Effector memory CD4-positive, alpha-beta T cell (primary cell): ENCODE measurements at regions not wholly inside any gene's neighbourhood (a gene's known extent, or its start where the extent isn't known, plus 50 kb on each side); places are given as distances from the start of the nearest gene placed in this dataset.

Experiments
- DNase-seq, 3 donors: peaks; one replicate each; pipeline ENCODE4 v3.0.0-alpha.2; 2020
- H3K27ac ChIP-seq: 2 replicates; pipeline ENCODE4 v1.7.0; 2013; ENCODE audit warnings: mild to moderate bottlenecking, low read length, moderate library complexity; ENCODE audit not compliant: insufficient read depth, poor library complexity, severe bottlenecking
- H3K27me3 ChIP-seq: replicated peaks from 2 replicates; pipeline ENCODE4 v1.7.0; 2013; ENCODE audit warnings: mild to moderate bottlenecking, low read length; ENCODE audit not compliant: insufficient read depth, control insufficient read depth, poor library complexity, severe bottlenecking
- H3K36me3 ChIP-seq: 2 replicates; pipeline ENCODE4 v1.7.0; 2013; ENCODE audit warnings: mild to moderate bottlenecking, low read length, moderate library complexity; ENCODE audit not compliant: control insufficient read depth, insufficient read depth
- H3K4me1 ChIP-seq: 2 replicates; pipeline ENCODE4 v1.7.0; 2013; ENCODE audit warnings: low read length, mild to moderate bottlenecking; ENCODE audit not compliant: control insufficient read depth, insufficient read depth, poor library complexity, severe bottlenecking
- H3K4me3 ChIP-seq: 2 replicates; pipeline ENCODE4 v1.7.0; 2013; ENCODE audit warnings: low read length, low read depth, mild to moderate bottlenecking; ENCODE audit not compliant: insufficient read depth, poor library complexity, severe bottlenecking
- H3K9me3 ChIP-seq: 2 replicates; pipeline ENCODE4 v1.7.0; 2013; ENCODE audit warnings: mild to moderate bottlenecking, low read length, moderate library complexity; ENCODE audit not compliant: control insufficient read depth

DNA sequence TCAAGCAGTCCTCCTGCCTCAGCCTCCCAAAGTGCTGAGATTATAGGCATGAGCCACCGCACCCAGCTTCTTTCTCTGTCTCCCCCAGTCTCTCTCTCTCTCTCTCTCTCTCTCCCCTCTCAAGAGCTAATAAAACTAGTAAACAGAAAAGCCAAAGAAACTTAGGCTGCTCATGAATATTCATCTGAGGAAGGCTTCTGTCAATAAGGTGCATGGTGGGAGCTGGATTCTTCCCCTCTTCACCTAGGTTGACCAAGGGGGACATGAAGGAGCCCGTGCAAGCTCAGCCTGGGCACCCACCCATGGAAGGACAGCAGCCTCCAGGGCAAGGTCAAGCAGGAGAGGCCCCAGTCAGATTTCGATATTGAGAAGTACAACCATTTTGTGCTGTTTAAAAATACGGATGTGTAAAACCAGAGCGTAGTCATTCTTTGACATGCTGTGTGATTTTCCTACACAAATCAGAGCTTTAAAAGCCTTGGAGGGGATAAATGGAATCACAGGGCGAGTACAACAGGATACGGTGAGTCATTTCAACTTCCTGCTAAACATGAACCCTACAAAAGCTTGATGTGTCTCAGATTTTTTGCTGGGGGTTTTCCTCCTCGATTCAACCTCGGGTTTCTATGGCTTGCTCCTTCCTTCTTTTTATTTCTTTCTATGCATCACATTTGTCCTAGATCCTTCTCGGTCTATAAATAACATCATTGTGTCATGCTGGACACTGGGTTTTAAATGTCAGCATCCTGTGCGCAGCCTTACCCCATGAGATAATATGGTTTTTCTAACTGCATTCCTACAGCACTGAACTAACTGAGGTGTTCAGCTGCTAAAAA lies 368.9 kb upstream of the JARID2 start:
- peaks cover 5% of the 10 kb centered on the region for H3K4me1 ChIP-seq
- H3K9me3 ChIP-seq: no peaks in the 10 kb centered on the region
- peak overlapping the region; percentile 5 for H3K4me3 ChIP-seq

DNA sequence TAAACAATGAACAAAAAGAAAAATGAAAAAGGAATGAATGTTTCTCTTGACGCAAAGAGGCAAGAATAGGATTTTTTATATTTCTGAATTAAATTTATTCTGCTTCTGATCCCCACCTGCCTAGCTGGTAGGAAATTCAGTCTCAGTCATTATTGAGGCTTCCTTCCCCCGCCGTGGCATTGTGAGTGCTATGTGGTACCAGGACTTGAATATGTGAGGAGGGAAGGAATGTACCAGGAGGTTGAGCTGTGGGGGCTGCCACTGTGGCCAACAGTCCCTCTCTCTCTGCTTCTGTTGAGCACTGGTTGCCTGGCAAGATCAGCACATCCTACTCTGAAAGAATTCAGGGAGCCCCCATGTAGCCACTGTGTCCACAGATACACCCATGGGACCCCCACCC lies 368.1 kb upstream of the JARID2 start:
- Histone ChIP-seq H3K27ac (no peak overlapping the region), H3K4me3 (no peak overlapping the region), H3K36me3 (no peaks in the 10 kb centered on the region), H3K4me1 (peaks cover 5% of the 10 kb centered on the region), H3K27me3 (no peaks in the 10 kb centered on the region), H3K9me3 (no peaks in the 10 kb centered on the region)
- no peak for DNase-seq

More for the DNA sequence above, 368.9 kb upstream of the JARID2 start:
- Histone ChIP-seq H3K27ac (no peak overlapping the region), H3K27me3 (no peaks in the 10 kb centered on the region), H3K36me3 (no peaks in the 10 kb centered on the region)
- DNase-seq: no peak

DNA sequence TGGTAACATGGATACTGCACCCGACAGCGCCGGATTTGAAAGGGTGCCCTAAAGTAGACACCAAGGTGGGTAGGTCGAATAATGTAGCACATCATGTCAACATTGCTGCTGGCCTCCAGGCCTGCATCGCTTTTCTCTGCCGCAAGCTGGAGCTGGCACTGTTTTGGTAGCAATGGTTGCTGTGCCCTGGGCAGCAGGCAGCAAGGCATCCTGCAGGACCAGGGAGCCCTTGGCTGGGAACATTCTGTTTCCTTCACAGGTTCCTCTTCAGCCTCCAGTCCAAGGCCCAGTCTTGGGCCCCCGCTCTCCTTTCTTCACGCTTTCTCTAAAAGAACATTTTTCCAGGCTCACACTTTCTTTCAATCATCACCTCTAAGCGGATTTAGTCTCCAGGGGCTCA lies 365.8 kb upstream of the JARID2 start:
- Histone ChIP-seq H3K9me3 (no peaks in the 10 kb centered on the region), H3K36me3 (no peaks in the 10 kb centered on the region), H3K27ac (no peak overlapping the region), H3K27me3 (no peaks in the 10 kb centered on the region), H3K4me3 (no peak overlapping the region), H3K4me1 (peaks cover 5% of the 10 kb centered on the region)
- no peak for DNase-seq

DNA sequence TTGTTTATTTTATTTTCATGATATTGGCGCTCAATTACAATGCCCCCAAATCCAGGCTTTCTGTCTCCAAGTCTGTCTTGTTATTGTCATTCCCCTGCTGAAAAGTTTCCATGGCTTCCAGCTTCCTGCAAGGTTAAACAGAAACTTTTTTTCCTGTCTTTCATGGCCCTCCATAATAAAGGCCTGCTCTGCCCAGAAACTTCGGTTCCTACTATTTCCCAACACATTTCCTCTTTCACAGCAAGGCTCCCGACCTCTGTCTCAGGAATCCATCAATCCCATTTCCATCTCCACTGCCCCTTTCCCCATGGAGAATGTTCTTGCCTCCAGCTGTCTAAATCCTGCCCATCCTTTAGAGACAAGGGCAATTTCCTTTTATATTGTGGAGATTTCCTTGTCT lies 365.2 kb upstream of the JARID2 start:
- Histone ChIP-seq H3K4me1 (peaks cover 5% of the 10 kb centered on the region), H3K36me3 (no peaks in the 10 kb centered on the region), H3K9me3 (no peaks in the 10 kb centered on the region), H3K27ac (no peak overlapping the region), H3K27me3 (no peaks in the 10 kb centered on the region), H3K4me3 (no peak overlapping the region)
- DNase-seq: no peak

DNA sequence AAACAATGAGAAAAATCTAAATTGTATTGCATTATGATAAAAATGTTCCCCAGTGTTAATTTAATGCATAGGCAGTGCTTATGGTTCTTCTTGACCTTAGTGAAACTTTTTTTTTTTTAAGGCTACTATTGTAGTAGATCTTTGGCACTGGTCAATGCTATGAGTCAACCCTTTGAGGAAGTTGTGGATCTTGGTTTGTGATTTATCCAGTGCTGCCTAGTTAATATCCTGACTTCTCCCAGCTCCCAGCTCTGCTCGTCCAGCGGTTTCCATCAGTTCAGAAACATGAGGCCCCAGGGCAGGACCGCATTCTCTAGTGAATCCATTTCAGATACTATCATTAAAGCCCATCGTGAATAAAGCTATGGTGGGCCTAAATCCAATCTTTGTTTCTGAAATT lies 364.5 kb upstream of the JARID2 start:
- Histone ChIP-seq H3K36me3 (no peaks in the 10 kb centered on the region), H3K4me3 (no peak overlapping the region), H3K27ac (no peak overlapping the region), H3K9me3 (no peaks in the 10 kb centered on the region), H3K4me1 (peaks cover 5% of the 10 kb centered on the region), H3K27me3 (no peaks in the 10 kb centered on the region)
- DNase-seq: no peak

DNA sequence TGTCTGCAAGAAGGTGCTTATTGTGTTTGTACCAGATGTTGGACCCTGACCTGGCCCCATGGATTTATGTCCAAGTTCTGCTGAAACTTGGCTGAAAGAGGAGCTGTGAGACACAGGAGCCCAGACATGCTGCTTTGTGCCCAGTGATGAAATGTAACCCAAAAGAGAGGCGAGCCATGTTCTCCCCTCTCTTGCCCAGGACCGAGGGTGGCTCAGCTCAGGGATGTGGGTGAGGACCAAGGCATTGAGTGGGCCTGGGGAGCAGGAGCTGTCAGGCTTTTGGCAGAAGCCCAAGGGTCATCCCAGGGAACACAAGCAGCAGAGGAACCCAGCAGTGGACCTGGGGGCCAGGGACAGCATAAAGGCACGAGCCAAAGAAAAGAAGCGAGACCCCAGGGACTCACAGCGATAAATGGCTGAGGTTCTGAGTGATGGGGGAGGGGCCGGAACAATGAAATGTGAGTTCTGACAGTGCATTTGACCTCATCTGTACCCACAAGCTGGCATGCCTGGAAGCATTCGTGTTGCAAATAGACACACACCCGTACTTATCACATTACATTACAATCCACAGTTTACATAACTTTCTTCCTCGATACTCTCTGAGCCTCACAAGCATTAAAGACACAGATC lies 363.4 kb upstream of the JARID2 start:
- no peak overlapping the region for H3K4me3 ChIP-seq
- no peaks in the 10 kb centered on the region for H3K4me1 ChIP-seq
- H3K9me3 ChIP-seq: no peaks in the 10 kb centered on the region
- no peak overlapping the region for H3K27ac ChIP-seq
- H3K27me3 ChIP-seq: no peaks in the 10 kb centered on the region
- H3K36me3 ChIP-seq: no peaks in the 10 kb centered on the region
- no peak for DNase-seq

DNA sequence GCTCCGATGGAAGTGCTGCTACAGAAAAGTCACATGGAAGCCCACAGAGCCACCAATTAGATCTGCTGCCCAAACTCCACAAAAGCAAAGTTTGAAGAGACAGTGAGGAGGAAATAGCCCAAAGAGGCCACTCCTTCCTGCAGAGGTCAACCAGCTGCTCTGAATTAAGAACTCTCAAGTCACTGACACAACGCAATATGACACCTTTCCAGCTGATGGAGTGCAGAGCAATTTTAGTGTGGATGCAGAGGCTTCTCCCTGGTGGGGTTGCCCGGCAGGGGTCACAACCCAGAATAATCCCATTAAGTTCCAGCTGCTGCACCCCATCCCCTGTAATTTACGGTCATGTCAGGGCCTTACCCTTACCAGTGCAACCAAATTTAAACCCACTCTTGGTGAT lies 361.9 kb upstream of the JARID2 start:
- no peaks in the 10 kb centered on the region for H3K9me3 ChIP-seq
- H3K4me1 ChIP-seq: no peaks in the 10 kb centered on the region
- no peaks in the 10 kb centered on the region for H3K36me3 ChIP-seq
- no peak for DNase-seq
- H3K27me3 ChIP-seq: no peaks in the 10 kb centered on the region
- no peak overlapping the region for H3K4me3 ChIP-seq
- H3K27ac ChIP-seq: no peak overlapping the region

DNA sequence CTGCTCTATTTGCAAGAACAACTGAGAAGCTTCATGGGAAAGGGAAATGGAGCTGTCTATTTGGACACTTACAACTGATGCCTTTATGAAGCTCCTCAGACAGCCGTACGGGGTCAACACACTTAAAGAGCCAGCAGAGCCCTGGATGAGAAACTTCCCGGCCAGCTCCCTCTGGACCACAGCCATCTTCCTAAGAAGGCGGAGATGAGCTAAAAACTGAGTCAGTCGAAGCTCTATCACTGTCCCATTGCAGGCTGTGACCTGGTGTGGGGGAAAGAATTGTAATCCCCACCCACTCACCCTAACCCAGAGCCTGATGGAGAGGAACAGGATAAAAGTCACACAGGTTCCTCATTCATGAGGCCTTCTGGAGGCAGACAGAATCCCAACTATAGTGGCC lies 360.4 kb upstream of the JARID2 start:
- H3K27me3 ChIP-seq: no peaks in the 10 kb centered on the region
- no peaks in the 10 kb centered on the region for H3K9me3 ChIP-seq
- H3K4me3 ChIP-seq: no peak overlapping the region
- no peak overlapping the region for H3K27ac ChIP-seq
- no peak for DNase-seq
- no peaks in the 10 kb centered on the region for H3K4me1 ChIP-seq
- no peaks in the 10 kb centered on the region for H3K36me3 ChIP-seq

DNA sequence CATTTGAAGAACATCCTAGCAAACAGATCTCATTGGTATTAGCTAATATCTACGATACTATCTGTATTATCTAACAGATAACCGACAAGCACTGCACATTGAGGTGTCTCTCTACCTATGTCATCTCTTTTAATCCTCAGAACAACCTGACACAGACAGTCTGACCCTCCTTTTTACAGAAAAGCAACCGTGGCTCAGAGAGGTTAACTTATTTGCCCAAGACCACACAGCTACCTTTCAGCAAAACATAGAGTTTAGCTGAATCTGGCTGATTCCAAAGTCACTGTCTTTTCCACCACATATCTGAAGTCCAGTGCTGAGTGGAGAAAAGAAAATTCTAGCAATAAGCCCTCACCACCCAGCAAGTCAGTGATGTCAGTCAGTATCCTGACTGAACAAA lies 358.7 kb upstream of the JARID2 start:
- H3K9me3 ChIP-seq: no peaks in the 10 kb centered on the region
- no peaks in the 10 kb centered on the region for H3K4me1 ChIP-seq
- no peak overlapping the region for H3K4me3 ChIP-seq
- no peak for DNase-seq
- no peak overlapping the region for H3K27ac ChIP-seq
- no peaks in the 10 kb centered on the region for H3K36me3 ChIP-seq
- H3K27me3 ChIP-seq: no peaks in the 10 kb centered on the region

DNA sequence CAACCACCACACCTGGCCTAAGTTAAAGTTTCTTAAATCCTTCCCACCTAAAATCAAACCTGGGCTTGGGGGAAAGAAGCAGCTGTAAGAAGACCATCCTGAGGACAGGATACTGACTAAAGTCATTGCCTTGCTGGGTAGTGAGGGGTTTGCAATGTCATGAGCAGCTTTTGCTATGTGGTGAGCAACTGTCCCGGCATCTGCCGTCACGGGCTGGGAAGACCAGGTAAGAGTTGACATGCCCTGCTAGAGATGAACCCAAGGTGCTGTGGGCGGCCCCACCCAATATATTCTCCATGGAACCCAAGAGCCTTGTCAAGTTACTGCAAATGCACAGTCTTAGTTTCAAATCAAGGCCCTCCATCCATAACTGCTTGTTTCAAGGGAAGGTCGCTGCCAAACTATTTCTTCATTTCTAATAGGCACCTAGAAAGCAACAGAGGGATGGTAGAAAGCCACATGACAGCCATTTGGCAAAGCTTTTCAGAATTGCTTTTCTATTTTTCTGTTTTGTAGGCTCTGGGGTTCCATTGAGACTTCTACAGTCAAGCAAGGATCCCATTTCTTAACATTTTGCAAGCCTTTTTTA lies 357.8 kb upstream of the JARID2 start:
- Histone ChIP-seq H3K4me1 (no peaks in the 10 kb centered on the region), H3K9me3 (no peaks in the 10 kb centered on the region), H3K4me3 (no peak overlapping the region), H3K27me3 (no peaks in the 10 kb centered on the region), H3K27ac (no peak overlapping the region), H3K36me3 (no peaks in the 10 kb centered on the region)
- no peak for DNase-seq
